ENCODE measurements at regions not wholly inside any gene's neighbourhood (a gene's known extent, or its start where the extent isn't known, plus 50 kb on each side); places are given as distances from the start of the nearest gene placed in this dataset.

- TF ChIP-seq ZNF395 (CRISPR knock-in tag; IDR thresholded peaks at IDR 0.05) (peak; percentile 84; the same call in 1 of the 2 replicates), FOXJ3 (CRISPR knock-in tag; IDR thresholded peaks at IDR 0.05) (no peak), KLF13 (tag; IDR thresholded peaks at IDR 0.05; ENCODE audit: borderline replicate concordance, low read depth) (no peak), ZC3H8 (IDR thresholded peaks at IDR 0.05) (no peak), CEBPB (tag; IDR thresholded peaks at IDR 0.05) (peak; percentile 89), RB1 (IDR thresholded peaks at IDR 0.05; ENCODE audit: low read depth) (0 out of 2 replicates have a peak, but pooled peaks have one; percentile 46), ZNF518B (CRISPR knock-in tag; IDR thresholded peaks at IDR 0.05) (no peak), ZNF766 (CRISPR knock-in tag; conservative IDR thresholded peaks at IDR 0.05) (0 out of 2 replicates have a peak, but pooled peaks have one; percentile 65), UBTF (IDR thresholded peaks at IDR 0.05; ENCODE audit: borderline replicate concordance in 1 of 2, low read depth in 2 of 2, low read length in 2 of 2) (peak in 1 of 2 experiments; percentile 59; a peak in 2 of 4 replicates), ZNF165 (CRISPR knock-in tag; IDR thresholded peaks at IDR 0.05; ENCODE audit: borderline replicate concordance) (no peak), EZH2 (IDR thresholded peaks at IDR 0.05; ENCODE audit: borderline replicate concordance, low read depth, low read length) (no peak), GTF2E2 (tag; IDR thresholded peaks at IDR 0.05) (no peak), HBP1 (CRISPR knock-in tag; IDR thresholded peaks at IDR 0.05) (no peak), NR0B1 (IDR thresholded peaks at IDR 0.05; ENCODE audit: partially characterized antibody) (no peak), MLX (CRISPR knock-in tag; conservative IDR thresholded peaks at IDR 0.05) (no peak), KLF1 (tag; IDR thresholded peaks at IDR 0.05) (no peak)
Observed at GRCh38 chr6:43856005-43856765, 86.2 kb downstream of the VEGFA start (continued).

Data from K562 (cell line).